PC-3 (cell line): ENCODE measurements at regions not wholly inside any gene's neighbourhood (a gene's known extent, or its start where the extent isn't known, plus 50 kb on each side); places are given as distances from the start of the nearest gene placed in this dataset.

Experiments used
- EZH2phosphoT487 ChIP-seq: fragments of 300-600 bp; sonication (generic); IDR thresholded peaks from 2 replicates; pipeline ENCODE4 v1.6.1; 2018; ENCODE audit warnings: mild to moderate bottlenecking, antibody characterized with exemption, low read length, borderline replicate concordance
- TF ChIP-seq, protein P1 (sequence below): fragments of 300-600 bp; sonication (generic); conservative IDR thresholded peaks from 2 replicates; pipeline ENCODE4 v1.5.1; 2017; ENCODE audit warnings: antibody characterized with exemption, low read depth, mild to moderate bottlenecking, low read length

DNA sequence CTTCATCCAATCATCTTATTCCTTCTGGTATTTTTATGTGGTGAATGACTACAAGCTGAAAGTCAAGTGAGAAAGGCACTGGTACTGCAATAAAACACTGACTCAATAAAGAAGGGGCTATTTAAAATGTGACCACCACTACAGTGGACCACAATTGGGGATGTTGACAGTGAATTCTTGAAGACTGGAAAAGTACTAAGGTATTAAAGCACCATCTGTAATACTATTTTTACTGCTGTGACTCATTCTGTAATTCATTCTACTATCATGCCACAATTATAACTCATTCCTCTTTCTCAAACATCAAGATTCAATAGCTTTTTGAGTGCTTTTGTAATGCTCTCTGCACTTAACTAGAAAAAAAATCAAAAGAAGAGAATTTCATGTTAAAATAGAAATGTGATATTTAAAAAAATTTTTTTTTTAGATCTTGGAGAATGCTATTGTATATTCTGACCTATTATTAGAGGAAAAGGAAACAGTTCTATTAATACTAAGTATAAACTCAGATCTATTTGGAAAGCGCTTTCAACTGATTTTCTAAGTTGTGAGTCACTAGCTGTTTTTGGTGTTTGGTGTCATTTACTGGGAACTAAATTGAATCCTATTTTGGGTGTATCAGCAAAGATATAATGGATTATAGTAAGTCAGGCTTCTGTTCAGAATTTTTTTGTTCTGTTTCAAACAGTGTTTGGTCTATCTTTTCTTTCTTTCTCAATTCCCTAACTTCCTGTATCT lies 104.7 kb upstream of the TMEM170B start:
- TF ChIP-seq, protein P1, sequence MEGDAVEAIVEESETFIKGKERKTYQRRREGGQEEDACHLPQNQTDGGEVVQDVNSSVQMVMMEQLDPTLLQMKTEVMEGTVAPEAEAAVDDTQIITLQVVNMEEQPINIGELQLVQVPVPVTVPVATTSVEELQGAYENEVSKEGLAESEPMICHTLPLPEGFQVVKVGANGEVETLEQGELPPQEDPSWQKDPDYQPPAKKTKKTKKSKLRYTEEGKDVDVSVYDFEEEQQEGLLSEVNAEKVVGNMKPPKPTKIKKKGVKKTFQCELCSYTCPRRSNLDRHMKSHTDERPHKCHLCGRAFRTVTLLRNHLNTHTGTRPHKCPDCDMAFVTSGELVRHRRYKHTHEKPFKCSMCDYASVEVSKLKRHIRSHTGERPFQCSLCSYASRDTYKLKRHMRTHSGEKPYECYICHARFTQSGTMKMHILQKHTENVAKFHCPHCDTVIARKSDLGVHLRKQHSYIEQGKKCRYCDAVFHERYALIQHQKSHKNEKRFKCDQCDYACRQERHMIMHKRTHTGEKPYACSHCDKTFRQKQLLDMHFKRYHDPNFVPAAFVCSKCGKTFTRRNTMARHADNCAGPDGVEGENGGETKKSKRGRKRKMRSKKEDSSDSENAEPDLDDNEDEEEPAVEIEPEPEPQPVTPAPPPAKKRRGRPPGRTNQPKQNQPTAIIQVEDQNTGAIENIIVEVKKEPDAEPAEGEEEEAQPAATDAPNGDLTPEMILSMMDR: no peak
- no peak for TF ChIP-seq EZH2phosphoT487
